Mucosa of rectum (tissue), 2 donors: ENCODE measurements at regions not wholly inside any gene's neighbourhood (a gene's known extent, or its start where the extent isn't known, plus 50 kb on each side); places are given as distances from the start of the nearest gene placed in this dataset.

Experiments used
- H3K27ac ChIP-seq, 2 donors: one replicate each; pipeline ENCODE4 v1.7.0; 2013; ENCODE audit warnings: inconsistent platforms in 2 of 2, low read depth in 2 of 2, low read length in 2 of 2
- H3K27me3 ChIP-seq, 2 donors: one replicate each; pipeline ENCODE4 v1.7.0; 2013; ENCODE audit warnings: low read length in 2 of 2; ENCODE audit not compliant: control insufficient read depth in 2 of 2, insufficient read depth in 2 of 2
- H3K36me3 ChIP-seq, 2 donors: one replicate each; pipeline ENCODE4 v1.7.0; 2013; ENCODE audit warnings: low read length in 2 of 2; ENCODE audit not compliant: control insufficient read depth in 2 of 2, insufficient read depth in 2 of 2
- H3K4me1 ChIP-seq, 2 donors: one replicate each; pipeline ENCODE4 v1.7.0; 2013; ENCODE audit warnings: low read length in 2 of 2, mild to moderate bottlenecking in 1 of 2; ENCODE audit not compliant: control insufficient read depth in 2 of 2, insufficient read depth in 2 of 2
- H3K4me3 ChIP-seq, 2 donors: one replicate each; pipeline ENCODE4 v1.7.0; 2013; ENCODE audit warnings: low read length in 2 of 2
- H3K9ac ChIP-seq, 2 donors: one replicate each; pipeline ENCODE4 v1.7.0; 2013; ENCODE audit warnings: low read length in 2 of 2, low read depth in 1 of 2, mild to moderate bottlenecking in 1 of 2
- H3K9me3 ChIP-seq, 2 donors: one replicate each; pipeline ENCODE4 v1.7.0; 2013; ENCODE audit warnings: low read length in 2 of 2; ENCODE audit not compliant: control insufficient read depth in 2 of 2
- donor health status: healthy.
- donor health status: Normal muscosa, but diverticular disease.

GRCh38 chr17:73874008-73874720 is 229.9 kb upstream of the SDK2 start:
- H3K36me3 ChIP-seq = no peaks in the 10 kb centered on the region
- H3K27ac ChIP-seq = no peak overlapping the region
- H3K27me3 ChIP-seq = no peaks in the 10 kb centered on the region
- no peaks in the 10 kb centered on the region for H3K4me1 ChIP-seq
- no peak overlapping the region for H3K9ac ChIP-seq
- no peak overlapping the region for H3K4me3 ChIP-seq
- no peaks in the 10 kb centered on the region for H3K9me3 ChIP-seq

- no peaks in the 10 kb centered on the region for H3K27me3 ChIP-seq
- H3K27ac ChIP-seq = no peak overlapping the region
- H3K36me3 ChIP-seq = no peaks in the 10 kb centered on the region
- no peak overlapping the region for H3K9ac ChIP-seq
- H3K9me3 ChIP-seq = no peaks in the 10 kb centered on the region
- no peak overlapping the region for H3K4me3 ChIP-seq
- H3K4me1 ChIP-seq = no peaks in the 10 kb centered on the region
Measured at GRCh38 chr17:73875346-73875745, 231.1 kb upstream of the SDK2 start.

GRCh38 chr17:73877962-73878361 is 233.7 kb upstream of the SDK2 start:
- Histone ChIP-seq H3K36me3 (no peaks in the 10 kb centered on the region), H3K27ac (no peak overlapping the region), H3K4me3 (no peak overlapping the region), H3K27me3 (peaks cover 0 to 2% of the 10 kb centered on the region in 2 donors), H3K9ac (no peak overlapping the region), H3K9me3 (no peaks in the 10 kb centered on the region), H3K4me1 (no peaks in the 10 kb centered on the region)

- H3K27ac ChIP-seq = no peak overlapping the region
- no peaks in the 10 kb centered on the region for H3K36me3 ChIP-seq
- H3K27me3 ChIP-seq = peaks cover 0 to 2% of the 10 kb centered on the region in 2 donors
- no peaks in the 10 kb centered on the region for H3K4me1 ChIP-seq
- no peaks in the 10 kb centered on the region for H3K9me3 ChIP-seq
- H3K4me3 ChIP-seq = no peak overlapping the region
- H3K9ac ChIP-seq = no peak overlapping the region
Measured at GRCh38 chr17:73878923-73879322, 234.7 kb upstream of the SDK2 start.

GRCh38 chr17:73879987-73880386 is 235.7 kb upstream of the SDK2 start:
- Histone ChIP-seq H3K9me3 (no peaks in the 10 kb centered on the region), H3K4me3 (no peak overlapping the region), H3K4me1 (no peaks in the 10 kb centered on the region), H3K9ac (no peak overlapping the region), H3K27ac (no peak overlapping the region), H3K36me3 (no peaks in the 10 kb centered on the region), H3K27me3 (peaks cover 0 to 2% of the 10 kb centered on the region in 2 donors)

GRCh38 chr17:73882590-73882989 is 238.3 kb upstream of the SDK2 start:
- Histone ChIP-seq H3K9ac (no peak overlapping the region), H3K4me1 (no peaks in the 10 kb centered on the region), H3K9me3 (no peaks in the 10 kb centered on the region), H3K36me3 (no peaks in the 10 kb centered on the region), H3K27ac (no peak overlapping the region), H3K4me3 (no peak overlapping the region), H3K27me3 (peaks cover 0 to 6% of the 10 kb centered on the region in 2 donors)

- H3K36me3 ChIP-seq = no peaks in the 10 kb centered on the region
- no peaks in the 10 kb centered on the region for H3K9me3 ChIP-seq
- H3K4me1 ChIP-seq = no peaks in the 10 kb centered on the region
- no peak overlapping the region for H3K4me3 ChIP-seq
- peaks cover 0 to 6% of the 10 kb centered on the region in 2 donors for H3K27me3 ChIP-seq
- H3K9ac ChIP-seq = no peak overlapping the region
- no peak overlapping the region for H3K27ac ChIP-seq
Measured at GRCh38 chr17:73883175-73883574, 238.9 kb upstream of the SDK2 start.

- H3K4me1 ChIP-seq = no peaks in the 10 kb centered on the region
- H3K9me3 ChIP-seq = no peaks in the 10 kb centered on the region
Measured at GRCh38 chr17:73887739-73888138, 243.5 kb upstream of the SDK2 start.

GRCh38 chr17:73888862-73889261 is 244.6 kb upstream of the SDK2 start:
- no peaks in the 10 kb centered on the region for H3K4me1 ChIP-seq

More at GRCh38 chr17:73887739-73888138, 243.5 kb upstream of the SDK2 start:
- Histone ChIP-seq H3K27me3 (peaks cover 0 to 4% of the 10 kb centered on the region in 2 donors), H3K9ac (no peak overlapping the region), H3K36me3 (no peaks in the 10 kb centered on the region), H3K4me3 (no peak overlapping the region), H3K27ac (no peak overlapping the region)

GRCh38 chr17:73889439-73889838 is 245.2 kb upstream of the SDK2 start:
- Histone ChIP-seq H3K27me3 (peaks cover 0 to 4% of the 10 kb centered on the region in 2 donors), H3K27ac (no peak overlapping the region), H3K4me3 (no peak overlapping the region), H3K9ac (no peak overlapping the region), H3K36me3 (no peaks in the 10 kb centered on the region), H3K9me3 (no peaks in the 10 kb centered on the region), H3K4me1 (no peaks in the 10 kb centered on the region)

More at GRCh38 chr17:73888862-73889261, 244.6 kb upstream of the SDK2 start:
- Histone ChIP-seq H3K27ac (no peak overlapping the region), H3K27me3 (peaks cover 0 to 4% of the 10 kb centered on the region in 2 donors), H3K9ac (no peak overlapping the region), H3K9me3 (no peaks in the 10 kb centered on the region), H3K4me3 (no peak overlapping the region), H3K36me3 (no peaks in the 10 kb centered on the region)
